HepG2 (cell line): ENCODE measurements at regions not wholly inside any gene's neighbourhood (a gene's known extent, or its start where the extent isn't known, plus 50 kb on each side); places are given as distances from the start of the nearest gene placed in this dataset.
"Not testable (repeated sequence)": the region's sequence is repeated elsewhere in the genome, so short reads cannot be mapped to it uniquely, and the experiment has no call there.

ENCODE experiments used
- ATAC-seq: fragments of 200-7000 bp; cut with Tn5 transposase; 3 replicates; pipeline ENCODE4 v1.9.1; 2020; ENCODE audit warnings: mild to moderate bottlenecking, moderate library complexity
- BruUV-seq: library from RNA; stranded (reverse); fragments of 400-500 nt; replicated peaks from 2 replicates; lab custom pipeline; 2021; lab: Mats Ljungman, UMichigan
- CTCF ChIA-PET: fragments of 300-600 bp; formaldehyde crosslinking; extraction: SDS; loops from one replicate; lab custom pipeline; 2021; ENCODE audit warnings: low total read pairs, inconsistent platforms, low intra/inter-chr PET ratio; lab: Yijun Ruan, JAX
- POLR2A ChIA-PET: fragments of 350-600 bp; sonication (Branson Sonifier 250); formaldehyde crosslinking; loops from one replicate; lab custom pipeline; 2020; ENCODE audit warnings: antibody characterized with exemption, inconsistent platforms; lab: Yijun Ruan, JAX
- DNase-seq: peaks from one replicate; pipeline ENCODE4 v3.0.0-alpha.2; 2015; ENCODE audit warnings: low spot score
- FAIRE-seq: peaks from 3 replicates; lab custom pipeline; 2011; peaks lifted over from hg19 to GRCh38; lab: Jason Lieb, UNC
- H2AFZ ChIP-seq: one replicate; pipeline ENCODE4 v1.6.1; 2011; ENCODE audit warnings: low read length, inconsistent platforms
- H3K27ac ChIP-seq: fragments of 300-600 bp; 3 replicates; pipeline ENCODE4 v1.8.0; 2011; ENCODE audit warnings: mixed run types, mild to moderate bottlenecking, mixed read lengths, low read length, inconsistent platforms; ENCODE audit not compliant: insufficient read depth; ENCODE audit errors: extremely low read length
- H3K27me3 ChIP-seq, 2 experiments: fragments of 200-600 bp in 1 of 2; 2 replicates in 1 of 2; 3 replicates in 1 of 2; pipeline versions ENCODE4 v1.6.0 to v1.8.0; 2011; ENCODE audit warnings: low read length in 2 of 2, mild to moderate bottlenecking in 2 of 2, moderate library complexity in 2 of 2, inconsistent platforms in 1 of 2; ENCODE audit not compliant: insufficient read depth in 2 of 2, control insufficient read depth in 1 of 2
- H3K36me3 ChIP-seq, 2 experiments: fragments of 200-600 bp in 1 of 2; replicated peaks in 1 of 2; 2 replicates in 1 of 2; 3 replicates in 1 of 2; pipeline versions ENCODE4 v1.5.1 to v1.8.0; 2011; ENCODE audit warnings: low read length in 2 of 2, inconsistent platforms in 1 of 2; ENCODE audit not compliant: insufficient read depth in 2 of 2, control insufficient read depth in 1 of 2
- H3K4me1 ChIP-seq: 2 replicates; pipeline ENCODE4 v1.5.1; 2012; ENCODE audit warnings: low read length, inconsistent platforms; ENCODE audit not compliant: insufficient read depth
- H3K4me2 ChIP-seq: 2 replicates; pipeline ENCODE4 v1.6.0; 2011; ENCODE audit warnings: low read depth, low read length, inconsistent platforms
- H3K4me3 ChIP-seq, 3 experiments: fragments of 200-600 bp in 1 of 3; sonication (generic), shearing (Covaris generic) in 1 of 3; replicated peaks in 1 of 3; 2 replicates each; pipeline ENCODE4 v1.5.1; 2011 to 2016; ENCODE audit warnings: low read length in 3 of 3, inconsistent platforms in 2 of 3, low read depth in 2 of 3, mild to moderate bottlenecking in 2 of 3, control low read depth in 1 of 3, mixed read lengths in 1 of 3; ENCODE audit not compliant: insufficient read depth in 1 of 3
- H3K79me2 ChIP-seq: one replicate; pipeline ENCODE4 v1.6.1; 2011; ENCODE audit warnings: low read length, inconsistent platforms; ENCODE audit not compliant: insufficient read depth
- H3K9ac ChIP-seq: 2 replicates; pipeline ENCODE4 v1.6.0; 2011; ENCODE audit warnings: mild to moderate bottlenecking, low read depth, low read length, inconsistent platforms; ENCODE audit not compliant: insufficient read depth
- H3K9me3 ChIP-seq: 2 replicates; pipeline ENCODE4 v1.5.1; 2012; ENCODE audit warnings: mild to moderate bottlenecking, low read length
- H4K20me1 ChIP-seq: 2 replicates; pipeline ENCODE4 v1.6.0; 2011; ENCODE audit warnings: inconsistent platforms, mild to moderate bottlenecking, low read length, moderate library complexity; ENCODE audit not compliant: insufficient read depth
- ATM ChIP-seq: fragments of 450-650 bp; IDR thresholded peaks from 2 replicates; pipeline ENCODE4 v1.7.1; 2017; ENCODE audit warnings: mild to moderate bottlenecking, borderline replicate concordance
- FOXA1 ChIP-seq, 2 experiments: fragments of 450-650 bp in 1 of 2; sonication (generic) in 1 of 2; formaldehyde crosslinking in 1 of 2; IDR thresholded peaks; 2 replicates each; pipeline versions ENCODE4 v1.4.0 to v1.6.1; 2016 to 2020; ENCODE audit warnings: missing genetic modification reagents in 1 of 2
- FOXA3 ChIP-seq: IDR thresholded peaks from 2 replicates; pipeline ENCODE4 v1.6.1; 2016; ENCODE audit warnings: missing genetic modification reagents, missing compliant biosample characterization
- FOXP1 ChIP-seq, 2 experiments: fragments of 450-650 bp in 1 of 2; IDR thresholded peaks; 2 replicates each; pipeline ENCODE4 v1.6.1; 2017 to 2018; ENCODE audit warnings: antibody characterized with exemption in 1 of 2
- FOXP4 ChIP-seq: sonication (generic); formaldehyde crosslinking; IDR thresholded peaks from 2 replicates; pipeline ENCODE4 v1.4.0; 2020; ENCODE audit warnings: missing genetic modification reagents
- JUNB ChIP-seq: sonication (generic); formaldehyde crosslinking; IDR thresholded peaks from 2 replicates; pipeline ENCODE4 v1.8.0; 2022; ENCODE audit warnings: missing genetic modification reagents, mild to moderate bottlenecking, borderline replicate concordance
- NCOA2 ChIP-seq: sonication (generic); formaldehyde crosslinking; IDR thresholded peaks from 2 replicates; pipeline ENCODE4 v1.8.0; 2022; ENCODE audit warnings: inconsistent platforms
- NFAT5 ChIP-seq: sonication (generic); formaldehyde crosslinking; IDR thresholded peaks from 2 replicates; pipeline ENCODE4 v1.4.0; 2020; ENCODE audit warnings: missing genetic modification reagents
- PHF8 ChIP-seq: sonication (generic); formaldehyde crosslinking; IDR thresholded peaks from 2 replicates; pipeline ENCODE4 v1.5.0; 2020; ENCODE audit warnings: missing genetic modification reagents
- POLR2A ChIP-seq, 2 experiments: IDR thresholded peaks; 2 replicates each; pipeline ENCODE4 v1.6.1; 2011; ENCODE audit warnings: low read depth in 2 of 2, low read length in 2 of 2, mild to moderate bottlenecking in 1 of 2, moderate library complexity in 1 of 2; ENCODE audit not compliant: insufficient read depth in 1 of 2
- POLR2AphosphoS5 ChIP-seq: IDR thresholded peaks from 2 replicates; pipeline ENCODE4 v1.6.1; 2012; ENCODE audit warnings: low read depth, low read length
- ZMYM4 ChIP-seq: sonication (generic); formaldehyde crosslinking; IDR thresholded peaks from 2 replicates; pipeline ENCODE4 v1.8.1; 2023; ENCODE audit warnings: mild to moderate bottlenecking, missing genetic modification reagents
- ZNF20 ChIP-seq: sonication (generic); formaldehyde crosslinking; IDR thresholded peaks from 2 replicates; pipeline ENCODE4 v1.4.0; 2020; ENCODE audit warnings: mild to moderate bottlenecking, moderate library complexity, missing genetic modification reagents
- ZNF501 ChIP-seq: sonication (generic); formaldehyde crosslinking; IDR thresholded peaks from 2 replicates; pipeline ENCODE4 v1.5.1; 2020; ENCODE audit warnings: mild to moderate bottlenecking, moderate library complexity, missing genetic modification reagents
- ZNF772 ChIP-seq: sonication (generic); formaldehyde crosslinking; IDR thresholded peaks from 2 replicates; pipeline ENCODE4 v1.5.0; 2020; ENCODE audit warnings: mild to moderate bottlenecking, missing genetic modification reagents
- ZNF790 ChIP-seq: sonication (generic); formaldehyde crosslinking; IDR thresholded peaks from 2 replicates; pipeline ENCODE4 v1.8.0; 2022; ENCODE audit warnings: missing genetic modification reagents, mild to moderate bottlenecking, borderline replicate concordance
- ZSCAN9 ChIP-seq: IDR thresholded peaks from 2 replicates; pipeline ENCODE4 v1.6.1; 2016; ENCODE audit warnings: borderline replicate concordance
- WGBS: methylation state at CpG from one replicate; pipeline ENCODE4 v1.1.6; 2017; ENCODE audit warnings: low lambda C conversion rate; 5-methylcytosine and 5-hydroxymethylcytosine counted together
- in situ Hi-C: cut with HindIII; loops from 2 replicates; pipeline ENCODE4 v1.10.0; 2017; ENCODE audit warnings: low pct_unique_long_range_greater_than_20kb; ENCODE audit not compliant: extremely low pct_ligation_motif_present
- intact Hi-C: fragments of 100-400 bp; cut with micrococcal nuclease; formaldehyde crosslinking; loops from one replicate; pipeline ENCODE4 v1.10.0; 2022; ENCODE audit not compliant: unreplicated experiment

- TF ChIP-seq FOXP4 (CRISPR knock-in tag) (0 out of 2 replicates have a peak, but pooled peaks have one; percentile 18), POLR2A (IDR thresholded peaks at IDR 0.05; ENCODE audit: insufficient read depth in 1 of 2, low read depth in 2 of 2, low read length in 2 of 2) (0 out of 4 replicates have a peak, but pooled peaks of 1 of the 2 experiments have one; percentile 29), ZMYM4 (CRISPR knock-in tag) (0 out of 2 replicates have a peak, but pooled peaks have one; percentile 46), PHF8 (CRISPR knock-in tag) (peak; percentile 35; the same call in 1 of the 2 replicates), FOXA3 (CRISPR knock-in tag) (peak; percentile 62), FOXA1 (CRISPR knock-in tag; IDR thresholded peaks at IDR 0.05) (peak; percentile 81)
- TF ChIP-seq FOXA1 (IDR thresholded peaks at IDR 0.05), result not testable (repeated sequence)
Observed at GRCh38 chr2:156254637-156255067, 77.9 kb downstream of the NR4A2 start (continued).

GRCh38 chr2:156253765-156254164 lies 78.8 kb downstream of the NR4A2 start:
- no TSS peak for BruUV-seq
- intact Hi-C loops, result no loop called here

More at GRCh38 chr2:156253765-156254164, 78.8 kb downstream of the NR4A2 start:
- Histone ChIP-seq H3K27ac (no peak overlapping the region), H3K9ac (no peak overlapping the region), H3K4me3 (peak overlapping the region; percentile 32 to 60 (median 57); a peak in 5 of 6 replicates), H3K27me3 (no peaks in the 10 kb centered on the region), H3K9me3 (no peaks in the 10 kb centered on the region), H2AFZ (no peak overlapping the region), H3K79me2 (peaks cover 10% of the 10 kb centered on the region), H3K36me3 (no peaks in the 10 kb centered on the region)
- CTCF ChIA-PET, result no interaction called here
- POLR2A ChIA-PET, result no interaction called here
- no peak for DNase-seq
- ATAC-seq, result no peak
- in situ Hi-C loops, result no loop called here
- FAIRE-seq, result no peak
- WGBS, result 22% methylated on average over 2 of the region's 2 CpGs
- TF ChIP-seq JUNB (CRISPR knock-in tag), result no peak
- TF ChIP-seq ZNF501 (CRISPR knock-in tag), result no peak
- no peak for TF ChIP-seq NCOA2 (CRISPR knock-in tag)
- no peak for TF ChIP-seq FOXP1 (IDR thresholded peaks at IDR 0.05)
- TF ChIP-seq FOXP1 (CRISPR knock-in tag; IDR thresholded peaks at IDR 0.05), result no peak
- no peak for TF ChIP-seq ZNF772 (CRISPR knock-in tag)
- TF ChIP-seq ATM, result no peak
- no peak for TF ChIP-seq ZNF20
- no peak for TF ChIP-seq POLR2AphosphoS5
- TF ChIP-seq NFAT5, result no peak
- no peak for TF ChIP-seq ZNF790 (CRISPR knock-in tag)
- no peak for TF ChIP-seq ZSCAN9 (CRISPR knock-in tag)
- TF ChIP-seq, all 625 proteins: peak for 0
- Histone ChIP-seq H4K20me1 (no peaks in the 10 kb centered on the region), H3K4me1 (0 out of 2 replicates have a peak, but pooled peaks cover 5% of the 10 kb centered on the region), H3K4me2 (peak overlapping the region; percentile 49)
